Caco-2 (cell line): ENCODE measurements at regions not wholly inside any gene's neighbourhood (a gene's known extent, or its start where the extent isn't known, plus 50 kb on each side); places are given as distances from the start of the nearest gene placed in this dataset.

Source experiments
- BruUV-seq: library from RNA; stranded (reverse); fragments of 400-500 nt; replicated peaks from 2 replicates; lab custom pipeline; 2021; lab: Mats Ljungman, UMichigan
- CTCF ChIA-PET: fragments of 300-600 bp; sonication (Branson Sonifier 250); formaldehyde crosslinking; loops from one replicate; lab custom pipeline; 2022; ENCODE audit warnings: antibody characterized with exemption; lab: Charles Lee
- POLR2A ChIA-PET: fragments of 300-600 bp; sonication (Branson Sonifier 250); formaldehyde crosslinking; loops from one replicate; lab custom pipeline; 2022; ENCODE audit warnings: antibody characterized with exemption; lab: Charles Lee
- DNase-seq, 2 experiments: peaks; one replicate each; pipeline versions ENCODE4 v3.0.0 to v3.0.0-alpha.2; 2020 to 2022
- H3K27me3 ChIP-seq: replicated peaks from 2 replicates; pipeline ENCODE4 v1.6.0; 2011; ENCODE audit warnings: low read length; ENCODE audit not compliant: control insufficient read depth, insufficient read depth
- H3K36me3 ChIP-seq: 2 replicates; pipeline ENCODE4 v1.5.1; 2011; ENCODE audit warnings: low read length; ENCODE audit not compliant: control insufficient read depth, insufficient read depth
- H3K4me1 ChIP-seq: fragments of 250-450 bp; sonication (Bioruptor Pico); 2 replicates; pipeline ENCODE4 v1.5.1; 2020; ENCODE audit warnings: mild to moderate bottlenecking
- H3K4me3 ChIP-seq: 2 replicates; pipeline ENCODE4 v1.5.1; 2011; ENCODE audit warnings: low read depth, mild to moderate bottlenecking, control low read depth, low read length
- H3K9me3 ChIP-seq: fragments of 250-450 bp; sonication (Bioruptor Pico); 2 replicates; pipeline ENCODE4 v1.5.1; 2020; ENCODE audit warnings: mild to moderate bottlenecking, moderate library complexity
- H3K27ac Mint-ChIP-seq: one replicate; pipeline ENCODE4 v1.8.0; 2022; ENCODE audit warnings: mixed read lengths; ENCODE audit not compliant: unreplicated experiment
- H3K27me3 Mint-ChIP-seq: one replicate; pipeline ENCODE4 v1.8.0; 2022; ENCODE audit warnings: mixed read lengths; ENCODE audit not compliant: insufficient read depth, unreplicated experiment
- H3K36me3 Mint-ChIP-seq: one replicate; pipeline ENCODE4 v1.8.0; 2022; ENCODE audit warnings: mild to moderate bottlenecking, mixed read lengths; ENCODE audit not compliant: insufficient read depth, unreplicated experiment
- H3K4me1 Mint-ChIP-seq: one replicate; pipeline ENCODE4 v1.8.0; 2022; ENCODE audit warnings: low read depth, mixed read lengths; ENCODE audit not compliant: unreplicated experiment
- H3K4me3 Mint-ChIP-seq: one replicate; pipeline ENCODE4 v1.8.0; 2022; ENCODE audit warnings: mild to moderate bottlenecking, moderate library complexity, mixed read lengths; ENCODE audit not compliant: unreplicated experiment
- H3K9me3 Mint-ChIP-seq: one replicate; pipeline ENCODE4 v1.8.0; 2022; ENCODE audit warnings: mixed read lengths; ENCODE audit not compliant: unreplicated experiment
- intact Hi-C: fragments of 100-400 bp; cut with micrococcal nuclease; formaldehyde crosslinking; loops from one replicate; pipeline ENCODE4 v1.10.0; 2022; ENCODE audit not compliant: unreplicated experiment
- TF ChIP-seq, protein P1 (sequence below), 2 experiments: fragments of 200-600 bp in 1 of 2; IDR thresholded peaks; 1 replicate in 1 of 2; 2 replicates in 1 of 2; pipeline versions ENCODE4 v1.5.1 to v1.8.0; 2011 to 2022; ENCODE audit warnings: antibody characterized with exemption in 1 of 2, control low read depth in 1 of 2, inconsistent platforms in 1 of 2, low read depth in 1 of 2, low read length in 1 of 2, mild to moderate bottlenecking in 1 of 2, moderate library complexity in 1 of 2; ENCODE audit not compliant: insufficient read depth in 1 of 2, severe bottlenecking in 1 of 2, unreplicated experiment in 1 of 2

DNA sequence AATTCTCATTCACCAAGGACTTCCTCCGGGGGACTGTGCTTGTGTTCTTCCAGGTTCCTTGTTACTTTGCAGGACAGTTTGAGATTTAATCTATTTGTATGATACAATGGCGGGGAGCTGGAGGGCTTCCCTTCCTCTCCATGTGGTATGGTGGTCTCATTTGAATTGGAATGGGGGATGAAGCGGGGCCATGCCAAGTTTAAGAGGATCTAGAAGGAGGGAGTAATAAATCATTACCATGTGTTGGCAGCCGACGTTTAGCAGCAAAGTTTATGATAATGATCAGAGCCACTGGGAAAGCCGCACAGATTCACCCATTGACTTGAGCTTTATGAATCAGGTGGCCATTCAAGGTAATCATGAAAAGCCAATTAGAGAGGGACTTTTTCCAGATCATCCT lies 355.1 kb upstream of the MGMT start:
- BruUV-seq = no TSS peak
- ChIA-PET CTCF (no interaction called here), POLR2A (no interaction called here)
- Histone ChIP-seq H3K9me3 (no peaks in the 10 kb centered on the region), H3K36me3 (no peaks in the 10 kb centered on the region), H3K27me3 (no peaks in the 10 kb centered on the region), H3K4me1 (no peaks in the 10 kb centered on the region), H3K4me3 (no peak overlapping the region)
- no peak for DNase-seq
- TF ChIP-seq, protein P1, sequence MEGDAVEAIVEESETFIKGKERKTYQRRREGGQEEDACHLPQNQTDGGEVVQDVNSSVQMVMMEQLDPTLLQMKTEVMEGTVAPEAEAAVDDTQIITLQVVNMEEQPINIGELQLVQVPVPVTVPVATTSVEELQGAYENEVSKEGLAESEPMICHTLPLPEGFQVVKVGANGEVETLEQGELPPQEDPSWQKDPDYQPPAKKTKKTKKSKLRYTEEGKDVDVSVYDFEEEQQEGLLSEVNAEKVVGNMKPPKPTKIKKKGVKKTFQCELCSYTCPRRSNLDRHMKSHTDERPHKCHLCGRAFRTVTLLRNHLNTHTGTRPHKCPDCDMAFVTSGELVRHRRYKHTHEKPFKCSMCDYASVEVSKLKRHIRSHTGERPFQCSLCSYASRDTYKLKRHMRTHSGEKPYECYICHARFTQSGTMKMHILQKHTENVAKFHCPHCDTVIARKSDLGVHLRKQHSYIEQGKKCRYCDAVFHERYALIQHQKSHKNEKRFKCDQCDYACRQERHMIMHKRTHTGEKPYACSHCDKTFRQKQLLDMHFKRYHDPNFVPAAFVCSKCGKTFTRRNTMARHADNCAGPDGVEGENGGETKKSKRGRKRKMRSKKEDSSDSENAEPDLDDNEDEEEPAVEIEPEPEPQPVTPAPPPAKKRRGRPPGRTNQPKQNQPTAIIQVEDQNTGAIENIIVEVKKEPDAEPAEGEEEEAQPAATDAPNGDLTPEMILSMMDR (IDR thresholded peaks at IDR 0.05; ENCODE audit: insufficient read depth in 1 of 2, low read depth in 1 of 2, low read length in 1 of 2, severe bottlenecking in 1 of 2, unreplicated experiment in 1 of 2) = no peak
- H3K4me3 Mint-ChIP-seq = no peak overlapping the region
- intact Hi-C loops = no loop called here
- H3K27me3 Mint-ChIP-seq = peaks cover 34% of the 10 kb centered on the region
- no peaks in the 10 kb centered on the region for H3K36me3 Mint-ChIP-seq
- H3K27ac Mint-ChIP-seq = no peak overlapping the region
- no peaks in the 10 kb centered on the region for H3K9me3 Mint-ChIP-seq
- H3K4me1 Mint-ChIP-seq = no peaks in the 10 kb centered on the region

DNA sequence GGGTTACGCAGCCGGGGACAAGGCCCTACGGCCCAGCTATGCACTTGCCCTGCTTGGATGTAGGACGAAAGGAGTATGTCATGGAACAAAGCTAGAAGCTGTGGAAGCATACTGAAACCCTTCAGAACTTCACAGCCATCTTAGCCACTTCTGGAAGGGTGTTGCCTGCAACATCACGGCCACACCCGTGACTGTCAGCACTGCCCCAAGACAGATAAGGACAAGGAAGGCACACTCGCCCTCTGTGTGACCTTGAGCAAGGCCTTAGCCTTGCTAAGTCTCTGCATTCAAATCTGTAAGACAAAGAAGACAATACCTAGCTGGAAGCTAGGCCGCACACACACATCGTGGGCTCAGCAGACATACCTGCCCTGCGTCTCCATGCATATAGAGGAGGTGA lies 352.5 kb upstream of the MGMT start:
- Mint-ChIP-seq H3K4me3 (no peak overlapping the region), H3K27me3 (peaks cover 28% of the 10 kb centered on the region), H3K27ac (no peak overlapping the region), H3K4me1 (no peaks in the 10 kb centered on the region), H3K9me3 (no peaks in the 10 kb centered on the region), H3K36me3 (no peaks in the 10 kb centered on the region)
- no peaks in the 10 kb centered on the region for H3K4me1 ChIP-seq
- TF ChIP-seq, protein P1 (IDR thresholded peaks at IDR 0.05; ENCODE audit: insufficient read depth in 1 of 2, low read depth in 1 of 2, low read length in 1 of 2, severe bottlenecking in 1 of 2, unreplicated experiment in 1 of 2) = no peak
- no peaks in the 10 kb centered on the region for H3K27me3 ChIP-seq
- BruUV-seq = no TSS peak
- H3K36me3 ChIP-seq = no peaks in the 10 kb centered on the region
- no peaks in the 10 kb centered on the region for H3K9me3 ChIP-seq
- intact Hi-C loops = no loop called here
- ChIA-PET POLR2A (no interaction called here), CTCF (no interaction called here)
- no peak for DNase-seq
- H3K4me3 ChIP-seq = no peak overlapping the region

GRCh38 chr10:129116371-129116770 lies 350.7 kb upstream of the MGMT start:
- no peak overlapping the region for H3K4me3 Mint-ChIP-seq
- no peak overlapping the region for H3K27ac Mint-ChIP-seq
- no peaks in the 10 kb centered on the region for H3K36me3 Mint-ChIP-seq
- H3K4me1 ChIP-seq = no peaks in the 10 kb centered on the region
- ChIA-PET POLR2A (no interaction called here), CTCF (no interaction called here)
- DNase-seq = no peak
- no peaks in the 10 kb centered on the region for H3K9me3 ChIP-seq
- H3K27me3 ChIP-seq = no peaks in the 10 kb centered on the region
- intact Hi-C loops = no loop called here
- H3K9me3 Mint-ChIP-seq = no peaks in the 10 kb centered on the region
- no peak overlapping the region for H3K4me3 ChIP-seq
- H3K4me1 Mint-ChIP-seq = no peaks in the 10 kb centered on the region
- peaks cover 30% of the 10 kb centered on the region for H3K27me3 Mint-ChIP-seq
- H3K36me3 ChIP-seq = no peaks in the 10 kb centered on the region
- BruUV-seq = no TSS peak
- TF ChIP-seq, protein P1 (IDR thresholded peaks at IDR 0.05; ENCODE audit: insufficient read depth in 1 of 2, low read depth in 1 of 2, low read length in 1 of 2, severe bottlenecking in 1 of 2, unreplicated experiment in 1 of 2) = no peak
